ENCODE measurements at regions not wholly inside any gene's neighbourhood (a gene's known extent, or its start where the extent isn't known, plus 50 kb on each side); places are given as distances from the start of the nearest gene placed in this dataset.
"Not testable (repeated sequence)": the region's sequence is repeated elsewhere in the genome, so short reads cannot be mapped to it uniquely, and the experiment has no call there.

GRCh38 chrX:953879-954482 lies 258.5 kb downstream of the CRLF2 start:
- H3K4me3 ChIP-seq: no peak overlapping the region
- no peak for DNase-seq
- no peaks in the 10 kb centered on the region for H3K27me3 ChIP-seq (replicated peaks in 1 of 7)
- peaks cover 0 to 40% (median 0%) of the 10 kb centered on the region in 8 donors for H3K9me3 ChIP-seq
- TF ChIP-seq, protein P1, sequence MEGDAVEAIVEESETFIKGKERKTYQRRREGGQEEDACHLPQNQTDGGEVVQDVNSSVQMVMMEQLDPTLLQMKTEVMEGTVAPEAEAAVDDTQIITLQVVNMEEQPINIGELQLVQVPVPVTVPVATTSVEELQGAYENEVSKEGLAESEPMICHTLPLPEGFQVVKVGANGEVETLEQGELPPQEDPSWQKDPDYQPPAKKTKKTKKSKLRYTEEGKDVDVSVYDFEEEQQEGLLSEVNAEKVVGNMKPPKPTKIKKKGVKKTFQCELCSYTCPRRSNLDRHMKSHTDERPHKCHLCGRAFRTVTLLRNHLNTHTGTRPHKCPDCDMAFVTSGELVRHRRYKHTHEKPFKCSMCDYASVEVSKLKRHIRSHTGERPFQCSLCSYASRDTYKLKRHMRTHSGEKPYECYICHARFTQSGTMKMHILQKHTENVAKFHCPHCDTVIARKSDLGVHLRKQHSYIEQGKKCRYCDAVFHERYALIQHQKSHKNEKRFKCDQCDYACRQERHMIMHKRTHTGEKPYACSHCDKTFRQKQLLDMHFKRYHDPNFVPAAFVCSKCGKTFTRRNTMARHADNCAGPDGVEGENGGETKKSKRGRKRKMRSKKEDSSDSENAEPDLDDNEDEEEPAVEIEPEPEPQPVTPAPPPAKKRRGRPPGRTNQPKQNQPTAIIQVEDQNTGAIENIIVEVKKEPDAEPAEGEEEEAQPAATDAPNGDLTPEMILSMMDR (IDR thresholded peaks at IDR 0.05 in 8 of 11, conservative IDR thresholded peaks at IDR 0.05 in 3 of 11): no peak
- TF ChIP-seq POLR2AphosphoS5 (IDR thresholded peaks at IDR 0.05) (no peak), POLR2A (IDR thresholded peaks at IDR 0.05) (no peak)
- intact Hi-C loops (cut with DNase I; ENCODE audit: low total_unique reads): no loop called here
- H3K4me1 ChIP-seq: no peaks in the 10 kb centered on the region
- H3K27ac ChIP-seq: no peak overlapping the region
- H3K36me3 ChIP-seq: no peaks in the 10 kb centered on the region

DNA sequence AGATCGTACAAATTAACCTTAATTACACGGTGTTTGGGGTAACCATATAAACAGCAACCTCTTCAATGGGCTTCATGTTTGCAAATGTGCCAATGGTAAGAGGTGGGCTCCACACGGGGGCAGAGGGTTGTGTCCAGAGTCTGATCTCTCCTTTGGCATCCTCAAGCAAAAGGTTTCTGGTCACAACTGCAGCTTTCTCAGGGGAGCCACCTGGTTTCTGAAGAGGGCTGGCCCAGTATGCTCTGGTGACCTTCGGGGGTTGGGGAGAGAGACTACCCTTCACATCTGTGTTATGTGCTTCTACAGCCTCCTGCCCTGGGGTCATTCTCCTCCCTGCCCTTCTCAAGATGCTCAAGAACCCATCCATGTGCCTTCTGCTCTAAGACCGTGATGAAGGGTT lies 259.6 kb downstream of the CRLF2 start:
- DNase-seq: no peak
- Histone ChIP-seq H3K36me3 (no peaks in the 10 kb centered on the region), H3K4me3 (no peak overlapping the region), H3K9me3 (peaks cover 0 to 52% (median 0%) of the 10 kb centered on the region in 8 donors), H3K27me3 (replicated peaks in 1 of 7) (no peaks in the 10 kb centered on the region), H3K27ac (no peak overlapping the region), H3K4me1 (no peaks in the 10 kb centered on the region)
- intact Hi-C loops (cut with DNase I; ENCODE audit: low total_unique reads): no loop called here
- TF ChIP-seq POLR2A (IDR thresholded peaks at IDR 0.05): no peak
- no peak for TF ChIP-seq POLR2AphosphoS5 (IDR thresholded peaks at IDR 0.05)
- TF ChIP-seq, protein P1 (IDR thresholded peaks at IDR 0.05 in 8 of 11, conservative IDR thresholded peaks at IDR 0.05 in 3 of 11): no peak
- WGBS, 5 donors: 82 to 97% (median 83%) methylated on average over 5 of the region's 5 CpGs

- intact Hi-C loops (cut with DNase I; ENCODE audit: low total_unique reads); H3K36me3 ChIP-seq; DNase-seq; H3K27ac ChIP-seq; H3K27me3 ChIP-seq (replicated peaks in 1 of 7); H3K4me1 ChIP-seq; H3K4me3 ChIP-seq: not testable (repeated sequence)
- H3K9me3 ChIP-seq: peaks cover 0 to 30% (median 2%) of the 10 kb centered on the region in 8 donors
- WGBS, 5 donors: 69 to 90% (median 86%) methylated on average over 6 of the region's 6 CpGs
Measured at GRCh38 chrX:947262-947661, 265.2 kb downstream of the CRLF2 start.

- H3K27me3 ChIP-seq (replicated peaks in 1 of 7): peaks cover 0 to 15% (median 0%) of the 10 kb centered on the region in 7 donors
- H3K4me3 ChIP-seq: no peak overlapping the region
- H3K27ac ChIP-seq: no peak overlapping the region
- no peaks in the 10 kb centered on the region for H3K36me3 ChIP-seq
- intact Hi-C loops (cut with DNase I; ENCODE audit: low total_unique reads): no loop called here
- WGBS, 5 donors: 0 to 94% (median 78%) methylated on average over 1 of the region's 1 CpG
- H3K4me1 ChIP-seq: no peaks in the 10 kb centered on the region
- DNase-seq: no peak
- peaks cover 0 to 18% (median 0%) of the 10 kb centered on the region in 8 donors for H3K9me3 ChIP-seq
- TF ChIP-seq, protein P1 (IDR thresholded peaks at IDR 0.05 in 8 of 11, conservative IDR thresholded peaks at IDR 0.05 in 3 of 11): no peak
- TF ChIP-seq POLR2AphosphoS5 (IDR thresholded peaks at IDR 0.05): no peak
- TF ChIP-seq POLR2A (IDR thresholded peaks at IDR 0.05): no peak
Measured at GRCh38 chrX:943035-943434, 269.4 kb downstream of the CRLF2 start.

DNA sequence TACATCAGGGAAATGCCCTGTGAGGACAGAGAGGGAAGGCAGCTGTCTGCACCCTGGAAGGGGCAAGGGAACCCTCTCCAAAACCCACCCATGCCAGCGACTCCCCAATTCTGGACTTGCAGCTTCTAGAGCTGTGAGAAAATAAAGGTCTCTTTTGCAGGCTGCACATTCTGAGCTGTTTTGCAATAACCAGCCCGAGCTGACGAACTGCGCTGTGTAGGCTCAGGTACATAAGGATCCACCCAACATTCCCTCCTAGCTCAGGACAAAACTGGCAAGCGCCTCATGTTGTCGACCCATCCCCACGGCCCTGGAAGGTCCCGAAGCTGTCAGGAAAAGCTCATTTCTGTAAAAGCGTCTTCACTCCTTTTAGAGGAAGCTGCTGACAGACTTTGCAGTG lies 271.8 kb downstream of the CRLF2 start:
- H3K27ac ChIP-seq: no peak overlapping the region
- DNase-seq: no peak
- no peaks in the 10 kb centered on the region for H3K9me3 ChIP-seq
- no peaks in the 10 kb centered on the region for H3K4me1 ChIP-seq
- WGBS, 5 donors: 66 to 77% (median 73%) methylated on average over 5 to 9 of the region's 9 CpGs
- H3K27me3 ChIP-seq (replicated peaks in 1 of 7): peaks cover 0 to 15% (median 0%) of the 10 kb centered on the region in 7 donors
- no peak for TF ChIP-seq POLR2A (IDR thresholded peaks at IDR 0.05)
- no peak for TF ChIP-seq POLR2AphosphoS5 (IDR thresholded peaks at IDR 0.05)
- TF ChIP-seq, protein P1 (IDR thresholded peaks at IDR 0.05 in 8 of 11, conservative IDR thresholded peaks at IDR 0.05 in 3 of 11): no peak
- no peak overlapping the region for H3K4me3 ChIP-seq
- intact Hi-C loops (cut with DNase I; ENCODE audit: low total_unique reads): no loop called here
- H3K36me3 ChIP-seq: no peaks in the 10 kb centered on the region
